Gastrocnemius medialis (tissue), 4 donors: ENCODE measurements at regions not wholly inside any gene's neighbourhood (a gene's known extent, or its start where the extent isn't known, plus 50 kb on each side); places are given as distances from the start of the nearest gene placed in this dataset.

ENCODE experiments used
- ATAC-seq, 2 donors: fragments of 150-250 bp; one replicate each; pipeline ENCODE4 v1.9.1; 2016
- DNase-seq, 2 donors: peaks; one replicate each; pipeline ENCODE4 v3.0.0-alpha.2; 2019
- H3K27ac ChIP-seq, 4 donors: fragments of 200-600 bp; sonication (generic); 1 replicate in 1 of 4; 2 replicates in 3 of 4; pipeline ENCODE4 v1.5.1; 2016 to 2018; ENCODE audit warnings: mild to moderate bottlenecking in 2 of 4, moderate library complexity in 1 of 4
- H3K27me3 ChIP-seq, 3 donors: fragments of 200-600 bp; sonication (generic) in 2 of 3; 1 replicate in 1 of 3; 2 replicates in 2 of 3; pipeline versions ENCODE4 v1.5.1 to v1.6.0; 2016 to 2019; ENCODE audit warnings: mild to moderate bottlenecking in 1 of 3, moderate library complexity in 1 of 3
- H3K36me3 ChIP-seq, 2 donors: fragments of 200-600 bp; sonication (generic) in 1 of 2; one replicate each; pipeline ENCODE4 v1.5.1; 2017 to 2018
- H3K4me1 ChIP-seq, 2 donors: fragments of 200-600 bp; sonication (generic) in 1 of 2; one replicate each; pipeline ENCODE4 v1.5.1; 2016 to 2017; ENCODE audit warnings: mild to moderate bottlenecking in 2 of 2
- H3K4me3 ChIP-seq, 4 donors: fragments of 200-600 bp; sonication (generic) in 3 of 4; 1 replicate in 1 of 4; 2 replicates in 3 of 4; pipeline ENCODE4 v1.5.1; 2016 to 2019; ENCODE audit warnings: mild to moderate bottlenecking in 2 of 4
- H3K9me3 ChIP-seq, 3 donors: fragments of 200-600 bp; sonication (generic) in 2 of 3; 1 replicate in 1 of 3; 2 replicates in 2 of 3; pipeline ENCODE4 v1.5.1; 2016 to 2019
- POLR2A ChIP-seq, 2 donors: fragments of 450-650 bp; IDR thresholded peaks; one replicate each; pipeline ENCODE4 v1.6.1; 2017; ENCODE audit warnings: antibody characterized with exemption in 2 of 2, mild to moderate bottlenecking in 2 of 2, moderate library complexity in 2 of 2
- in situ Hi-C, 4 donors: fragments of 200-750 bp; cut with MboI; loops; one replicate each; pipeline versions ENCODE4 v1.15.0 to v1.8.0; 2017; ENCODE audit warnings: low sequenced_read_pairs in 4 of 4
- intact Hi-C: fragments of 100-400 bp; cut with DNase I; formaldehyde crosslinking; loops from one replicate; pipeline ENCODE4 v1.15.1; 2023; ENCODE audit warnings: low total_unique reads
- TF ChIP-seq, protein P1 (sequence below), 5 experiments: fragments of 450-650 bp in 3 of 5; fragments of 200-600 bp in 2 of 5; sonication (generic) in 2 of 5; IDR thresholded peaks in 4 of 5; conservative IDR thresholded peaks in 1 of 5; 1 replicate in 4 of 5; 2 replicates in 1 of 5; pipeline ENCODE4 v1.5.1; 2016 to 2019; ENCODE audit warnings: antibody characterized with exemption in 5 of 5, mild to moderate bottlenecking in 3 of 5, moderate library complexity in 3 of 5

DNA sequence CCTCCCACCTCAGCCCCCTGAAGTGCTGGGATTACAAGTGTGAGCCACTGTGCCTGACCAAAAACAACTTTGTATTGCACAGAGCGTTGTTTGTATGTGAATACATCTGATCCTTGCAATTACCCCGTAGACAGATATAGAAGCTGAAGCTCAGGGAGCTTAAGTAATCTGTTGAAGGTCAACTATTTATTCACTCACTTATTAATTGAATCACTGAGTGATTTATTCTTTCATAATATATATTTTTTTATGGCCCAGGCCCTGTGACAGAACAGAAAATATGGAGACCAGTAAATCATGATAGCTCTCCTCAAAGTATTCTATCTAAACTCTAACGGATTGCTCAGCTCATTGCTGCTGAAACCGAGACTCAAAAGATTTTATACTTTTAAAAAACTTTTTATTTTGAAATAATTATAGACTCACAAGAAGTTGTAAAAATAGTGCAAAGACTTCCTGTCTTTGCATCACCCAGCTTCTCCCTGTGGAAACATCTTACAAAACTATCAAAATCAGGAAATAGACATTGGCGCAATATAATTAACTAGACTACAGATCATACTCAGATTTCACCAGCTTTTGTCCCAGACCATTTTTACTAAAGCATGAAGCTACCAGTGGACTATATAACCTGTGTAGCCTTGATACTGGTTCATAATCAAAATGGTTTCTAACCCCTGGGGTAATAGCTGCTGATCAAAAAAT is 466.1 kb downstream of the PDCD6IP start:
- Histone ChIP-seq H3K4me1 (no peaks in the 10 kb centered on the region), H3K9me3 (no peaks in the 10 kb centered on the region), H3K27ac (no peak overlapping the region), H3K36me3 (no peaks in the 10 kb centered on the region), H3K27me3 (no peaks in the 10 kb centered on the region), H3K4me3 (no peak overlapping the region)
- no peak for TF ChIP-seq POLR2A (IDR thresholded peaks at IDR 0.05)
- in situ Hi-C loops = no loop called here
- ATAC-seq (no peak), DNase-seq (no peak)
- intact Hi-C loops = no loop called here

DNA sequence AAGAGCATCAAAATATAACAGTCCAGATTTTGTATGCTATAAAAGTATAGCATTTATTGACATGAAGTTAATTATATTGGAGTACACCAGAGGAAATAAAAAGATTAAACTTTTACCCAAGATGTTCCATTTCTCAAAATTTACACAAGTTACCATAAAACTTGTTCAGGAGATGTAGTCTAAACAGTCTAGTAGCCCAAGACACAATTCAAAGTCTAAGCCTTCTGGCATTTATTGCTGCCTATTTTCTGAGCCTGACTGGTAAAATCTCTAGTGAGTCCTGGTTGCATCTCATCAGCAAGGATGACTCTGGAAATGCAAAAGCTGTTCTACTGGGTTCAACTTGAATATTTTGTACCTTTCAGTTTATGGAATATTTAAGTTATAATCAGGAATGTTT is 468.7 kb downstream of the PDCD6IP start:
- intact Hi-C loops (no loop called here), in situ Hi-C loops (no loop called here)
- DNase-seq = no peak
- H3K36me3 ChIP-seq = no peaks in the 10 kb centered on the region
- no peaks in the 10 kb centered on the region for H3K4me1 ChIP-seq
- no peaks in the 10 kb centered on the region for H3K27me3 ChIP-seq
- no peaks in the 10 kb centered on the region for H3K9me3 ChIP-seq
- no peak for ATAC-seq
- H3K27ac ChIP-seq = no peak overlapping the region
- TF ChIP-seq, protein P1, sequence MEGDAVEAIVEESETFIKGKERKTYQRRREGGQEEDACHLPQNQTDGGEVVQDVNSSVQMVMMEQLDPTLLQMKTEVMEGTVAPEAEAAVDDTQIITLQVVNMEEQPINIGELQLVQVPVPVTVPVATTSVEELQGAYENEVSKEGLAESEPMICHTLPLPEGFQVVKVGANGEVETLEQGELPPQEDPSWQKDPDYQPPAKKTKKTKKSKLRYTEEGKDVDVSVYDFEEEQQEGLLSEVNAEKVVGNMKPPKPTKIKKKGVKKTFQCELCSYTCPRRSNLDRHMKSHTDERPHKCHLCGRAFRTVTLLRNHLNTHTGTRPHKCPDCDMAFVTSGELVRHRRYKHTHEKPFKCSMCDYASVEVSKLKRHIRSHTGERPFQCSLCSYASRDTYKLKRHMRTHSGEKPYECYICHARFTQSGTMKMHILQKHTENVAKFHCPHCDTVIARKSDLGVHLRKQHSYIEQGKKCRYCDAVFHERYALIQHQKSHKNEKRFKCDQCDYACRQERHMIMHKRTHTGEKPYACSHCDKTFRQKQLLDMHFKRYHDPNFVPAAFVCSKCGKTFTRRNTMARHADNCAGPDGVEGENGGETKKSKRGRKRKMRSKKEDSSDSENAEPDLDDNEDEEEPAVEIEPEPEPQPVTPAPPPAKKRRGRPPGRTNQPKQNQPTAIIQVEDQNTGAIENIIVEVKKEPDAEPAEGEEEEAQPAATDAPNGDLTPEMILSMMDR (IDR thresholded peaks at IDR 0.05 in 4 of 5, conservative IDR thresholded peaks at IDR 0.05 in 1 of 5) = no peak
- no peak for TF ChIP-seq POLR2A (IDR thresholded peaks at IDR 0.05)
- no peak overlapping the region for H3K4me3 ChIP-seq

- Histone ChIP-seq H3K27ac (no peak overlapping the region), H3K9me3 (no peaks in the 10 kb centered on the region), H3K27me3 (no peaks in the 10 kb centered on the region), H3K36me3 (no peaks in the 10 kb centered on the region), H3K4me3 (no peak overlapping the region), H3K4me1 (no peaks in the 10 kb centered on the region)
- intact Hi-C loops (no loop called here), in situ Hi-C loops (no loop called here)
- ATAC-seq (no peak), DNase-seq (no peak)
- no peak for TF ChIP-seq POLR2A (IDR thresholded peaks at IDR 0.05)
- TF ChIP-seq, protein P1 (IDR thresholded peaks at IDR 0.05 in 4 of 5, conservative IDR thresholded peaks at IDR 0.05 in 1 of 5) = no peak
Measured at GRCh38 chr3:34268032-34268709, 469.7 kb downstream of the PDCD6IP start.

GRCh38 chr3:34275811-34276210 is 477.4 kb downstream of the PDCD6IP start:
- no peaks in the 10 kb centered on the region for H3K9me3 ChIP-seq
- H3K36me3 ChIP-seq = no peaks in the 10 kb centered on the region
- no peak for DNase-seq
- no peak for TF ChIP-seq POLR2A (IDR thresholded peaks at IDR 0.05)
- TF ChIP-seq, protein P1 (IDR thresholded peaks at IDR 0.05 in 4 of 5, conservative IDR thresholded peaks at IDR 0.05 in 1 of 5) = no peak
- intact Hi-C loops (no loop called here), in situ Hi-C loops (no loop called here)
- no peak overlapping the region for H3K4me3 ChIP-seq
- ATAC-seq = no peak
- H3K4me1 ChIP-seq = no peaks in the 10 kb centered on the region
- no peaks in the 10 kb centered on the region for H3K27me3 ChIP-seq
- H3K27ac ChIP-seq = no peak overlapping the region

DNA sequence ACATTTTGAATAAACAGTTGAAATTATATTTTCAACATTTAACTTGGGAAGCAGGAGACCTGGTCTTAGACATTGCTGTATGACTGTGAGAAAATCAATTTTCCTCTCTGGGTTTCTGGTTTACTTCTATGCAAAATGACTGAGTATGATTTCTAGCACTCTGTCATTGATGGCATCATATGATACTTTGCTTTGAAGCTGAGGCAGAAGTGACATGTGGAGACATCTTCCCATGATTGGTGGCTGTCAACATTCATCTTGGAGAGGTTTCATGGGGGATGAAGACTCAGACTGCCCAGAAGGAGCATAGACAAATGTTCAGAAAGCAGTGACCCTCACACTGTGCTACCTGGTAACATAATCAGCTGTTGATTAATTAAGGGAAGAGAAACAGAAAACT is 477.9 kb downstream of the PDCD6IP start:
- in situ Hi-C loops = no loop called here
- TF ChIP-seq, protein P1 (IDR thresholded peaks at IDR 0.05 in 4 of 5, conservative IDR thresholded peaks at IDR 0.05 in 1 of 5) = no peak
- no peak for TF ChIP-seq POLR2A (IDR thresholded peaks at IDR 0.05)
- no peaks in the 10 kb centered on the region for H3K27me3 ChIP-seq
- H3K9me3 ChIP-seq = no peaks in the 10 kb centered on the region
- no peaks in the 10 kb centered on the region for H3K4me1 ChIP-seq
- intact Hi-C loops = no loop called here
- H3K36me3 ChIP-seq = no peaks in the 10 kb centered on the region
- H3K27ac ChIP-seq = no peak overlapping the region
- H3K4me3 ChIP-seq = no peak overlapping the region
- ATAC-seq (no peak), DNase-seq (no peak)
